ENCODE measurements at regions not wholly inside any gene's neighbourhood (a gene's known extent, or its start where the extent isn't known, plus 50 kb on each side); places are given as distances from the start of the nearest gene placed in this dataset.

- DNase-seq, result no peak
Observed at GRCh38 chr6:2426561-2427340, 181.3 kb upstream of the GMDS start.

- no peak for DNase-seq
Observed at GRCh38 chr6:2416128-2416712, 170.8 kb upstream of the GMDS start.

DNA sequence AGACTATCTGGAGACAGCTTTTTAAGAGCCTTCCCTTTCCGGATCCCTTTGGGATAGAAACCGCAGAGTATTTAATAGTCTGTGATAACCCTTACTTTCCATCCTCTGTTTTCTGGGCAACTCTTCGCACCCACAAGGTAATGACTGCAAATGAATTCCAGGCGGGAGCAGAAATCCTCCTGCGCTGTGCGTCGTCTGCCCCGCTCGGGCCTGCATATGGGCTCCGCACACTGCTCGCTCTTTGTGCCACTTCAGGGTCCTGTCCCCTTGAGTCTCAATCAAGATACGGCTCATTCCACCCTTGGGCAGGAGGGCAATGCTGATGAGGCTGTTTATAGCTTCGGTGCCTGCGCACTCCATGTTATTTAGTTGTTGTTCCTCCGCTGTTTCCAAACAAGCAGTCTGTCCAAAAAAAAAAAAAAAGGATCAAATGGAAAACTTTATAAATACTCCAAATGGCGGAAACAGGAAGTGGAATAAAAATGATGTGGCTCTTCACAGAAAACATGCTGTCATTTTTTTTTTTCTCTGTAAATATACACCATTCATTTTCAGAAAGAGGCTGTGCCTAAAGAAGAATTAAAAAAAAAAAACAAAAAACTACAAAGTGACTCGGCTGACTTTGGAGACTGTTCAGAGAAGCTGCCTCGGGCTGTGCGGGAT is 169.6 kb upstream of the GMDS start:
- DNase-seq, result no peak

DNA sequence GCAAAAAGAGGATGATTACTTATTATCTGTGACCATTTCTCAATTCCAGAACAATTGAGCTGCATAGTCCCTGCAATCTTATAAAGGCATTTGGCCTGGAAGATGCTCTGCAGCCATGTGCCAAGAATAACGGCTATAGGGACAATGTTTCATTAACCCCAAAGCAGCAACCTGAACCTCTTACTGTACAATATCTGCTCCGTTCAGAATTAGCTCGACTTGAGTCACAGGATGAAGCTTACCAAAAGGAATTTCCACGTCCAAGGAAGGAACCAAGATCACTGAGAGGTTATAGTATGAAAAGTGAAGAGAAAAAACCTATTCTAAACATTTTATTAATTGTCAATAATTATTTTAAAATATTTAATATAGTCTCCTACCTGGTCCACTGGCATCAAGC is 167.3 kb upstream of the GMDS start:
- DNase-seq, result no peak

- no peak for DNase-seq
Observed at GRCh38 chr6:2410656-2411380, 165.4 kb upstream of the GMDS start.

- DNase-seq, result no peak
Observed at GRCh38 chr6:2407525-2407924, 162.1 kb upstream of the GMDS start.

- no peak for DNase-seq
Observed at GRCh38 chr6:2404211-2404929, 159.0 kb upstream of the GMDS start.

DNA sequence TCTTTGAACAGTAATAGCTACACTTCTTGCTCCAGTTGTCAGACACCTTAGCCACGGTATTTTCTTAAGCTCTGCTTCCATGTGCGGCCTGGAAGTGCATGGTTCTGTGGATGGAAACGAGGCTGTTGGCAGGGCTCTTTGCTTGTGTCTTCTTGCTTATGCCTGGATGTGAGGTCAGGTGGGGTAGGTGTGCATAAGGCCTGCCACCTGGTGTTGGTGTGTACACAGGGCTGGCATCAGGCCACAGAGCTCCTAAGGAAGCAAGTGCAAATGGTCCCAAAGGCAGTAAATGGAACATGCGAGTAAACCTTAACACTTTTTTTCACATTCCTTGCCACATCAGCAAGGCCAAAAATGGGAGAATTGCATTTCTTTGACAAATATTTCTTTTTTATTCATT is 158.1 kb upstream of the GMDS start:
- DNase-seq, result no peak

DNA sequence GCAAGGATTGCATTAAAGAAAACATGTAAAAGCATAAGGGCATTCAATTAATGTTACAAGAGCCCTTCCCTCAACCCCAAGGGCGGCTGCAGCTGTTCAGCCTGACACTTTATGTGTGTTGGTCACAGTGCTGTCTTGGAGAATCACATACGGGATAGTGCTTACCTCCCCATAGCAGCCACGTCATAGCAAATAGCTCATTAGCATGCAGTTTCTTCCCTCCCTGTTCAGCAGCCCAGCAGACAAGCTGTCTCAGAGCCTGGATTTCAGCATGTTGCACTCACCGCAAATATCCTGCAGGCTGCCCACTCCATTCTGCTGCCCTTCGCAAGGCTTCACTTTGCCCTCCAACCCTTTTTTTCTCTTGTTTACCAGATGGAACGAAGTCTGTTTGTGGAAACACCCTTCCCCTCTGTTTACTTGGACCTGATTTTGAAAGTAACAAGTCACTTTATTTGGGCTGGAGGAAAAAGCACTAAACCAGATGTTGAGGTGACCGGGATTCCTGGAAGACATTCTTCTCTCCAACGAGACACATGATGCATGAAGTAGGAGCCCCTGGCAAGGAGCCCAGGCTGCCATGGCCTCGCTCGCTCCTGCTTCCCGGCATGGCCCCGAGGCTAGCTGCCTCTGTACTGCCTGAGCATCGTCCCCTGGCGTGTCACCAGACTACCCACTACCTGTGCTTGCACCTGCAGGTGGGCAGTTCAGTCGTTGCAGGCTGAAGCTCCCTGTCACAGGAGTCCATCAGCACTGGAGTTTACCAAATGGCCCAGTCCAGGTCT is 151.6 kb upstream of the GMDS start:
- DNase-seq, result peak; percentile 74

- DNase-seq, result peak; percentile 24
Observed at GRCh38 chr6:2396042-2396657, 150.7 kb upstream of the GMDS start.

DNA sequence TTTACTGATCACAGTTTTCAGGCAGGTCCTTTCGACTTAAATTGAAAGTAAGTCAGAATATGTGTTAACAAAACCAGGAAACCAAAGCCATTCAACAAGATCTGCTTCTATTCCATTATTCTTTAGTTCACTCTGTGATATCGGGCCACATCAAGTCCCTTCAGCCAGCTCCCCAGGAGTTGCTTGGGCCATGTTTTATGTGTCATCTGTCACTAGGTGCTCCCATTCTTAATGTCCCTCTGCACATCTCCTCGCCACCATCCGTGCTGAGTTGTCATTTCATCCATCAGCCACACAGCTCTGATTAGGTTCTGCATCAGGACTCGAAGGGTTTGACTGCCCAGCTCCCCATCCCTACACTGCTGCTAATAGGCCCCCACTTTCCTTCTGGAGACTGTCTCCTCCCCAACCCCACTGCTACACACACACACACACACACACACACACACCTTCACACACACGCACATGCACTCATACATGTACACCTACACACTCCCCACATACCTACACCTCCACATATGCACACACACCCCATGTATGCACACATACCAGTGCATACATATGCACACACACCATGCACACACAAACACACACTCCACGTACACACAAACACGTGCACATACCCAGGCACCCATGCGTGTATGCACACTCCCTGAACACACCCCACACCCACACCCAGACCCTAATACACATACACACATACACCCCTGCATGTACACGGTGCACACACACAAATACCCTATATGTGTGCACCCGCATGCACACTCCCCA is 143.3 kb upstream of the GMDS start:
- no peak for DNase-seq

DNA sequence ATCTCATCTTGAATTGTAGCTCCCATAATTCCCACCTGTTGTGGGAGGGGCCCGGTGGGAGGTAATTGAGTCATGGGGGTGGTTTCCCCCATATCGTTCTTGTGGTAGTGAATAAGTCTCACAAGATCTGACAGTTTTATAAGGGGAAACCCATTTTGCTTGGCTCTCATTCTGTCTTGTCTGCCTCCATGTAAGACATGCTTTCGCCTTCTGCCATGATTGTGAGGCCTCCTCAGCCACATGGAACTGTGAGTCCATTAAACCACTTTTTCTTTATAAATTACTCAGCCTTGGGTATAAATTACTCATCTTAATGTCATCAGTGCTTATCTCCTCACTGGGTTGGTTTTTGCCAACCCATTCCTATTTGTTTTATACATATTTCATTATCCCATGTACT is 142.0 kb upstream of the GMDS start:
- no peak for DNase-seq

- peak; percentile 55 for DNase-seq
Observed at GRCh38 chr6:2385471-2385983, 140.1 kb upstream of the GMDS start.

- no peak for DNase-seq
Observed at GRCh38 chr6:2384528-2384927, 139.1 kb upstream of the GMDS start.

DNA sequence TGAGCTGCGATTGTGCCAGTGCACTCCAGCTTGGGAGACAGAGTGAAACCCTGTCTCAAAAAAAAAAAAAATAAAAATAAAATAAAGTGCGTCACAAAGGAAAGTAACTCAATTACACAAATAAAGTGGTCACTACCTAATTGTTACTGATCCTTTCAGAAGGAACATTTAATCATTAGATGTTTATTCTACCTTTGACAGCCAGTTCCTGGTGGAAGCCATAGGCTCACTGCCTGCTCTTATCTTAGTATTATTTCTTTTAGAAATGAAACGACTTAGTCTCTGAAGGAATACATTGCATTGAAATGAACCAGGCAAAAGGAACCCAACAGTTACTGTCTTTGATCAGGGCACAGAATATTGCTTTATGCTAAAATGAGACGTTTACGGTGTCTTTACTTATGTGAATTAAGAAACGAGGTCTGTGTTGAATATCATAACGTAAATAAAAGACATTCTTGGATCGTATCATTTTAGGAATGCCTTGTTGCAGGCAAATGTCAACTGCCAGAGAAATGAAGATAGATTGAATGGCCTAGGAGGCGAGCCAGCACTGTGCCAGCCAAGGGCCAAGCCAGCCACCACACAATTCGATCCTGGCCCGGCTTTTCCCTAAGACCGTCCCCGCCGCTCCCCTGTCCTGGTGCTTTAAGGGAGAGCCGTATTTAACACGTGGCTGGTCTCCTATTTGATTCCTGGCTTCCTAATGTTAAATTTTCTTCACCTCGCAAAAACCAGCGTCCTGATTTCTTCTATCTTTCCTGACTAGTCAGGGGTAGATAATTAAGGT is 136.7 kb upstream of the GMDS start:
- no peak for DNase-seq

DNA sequence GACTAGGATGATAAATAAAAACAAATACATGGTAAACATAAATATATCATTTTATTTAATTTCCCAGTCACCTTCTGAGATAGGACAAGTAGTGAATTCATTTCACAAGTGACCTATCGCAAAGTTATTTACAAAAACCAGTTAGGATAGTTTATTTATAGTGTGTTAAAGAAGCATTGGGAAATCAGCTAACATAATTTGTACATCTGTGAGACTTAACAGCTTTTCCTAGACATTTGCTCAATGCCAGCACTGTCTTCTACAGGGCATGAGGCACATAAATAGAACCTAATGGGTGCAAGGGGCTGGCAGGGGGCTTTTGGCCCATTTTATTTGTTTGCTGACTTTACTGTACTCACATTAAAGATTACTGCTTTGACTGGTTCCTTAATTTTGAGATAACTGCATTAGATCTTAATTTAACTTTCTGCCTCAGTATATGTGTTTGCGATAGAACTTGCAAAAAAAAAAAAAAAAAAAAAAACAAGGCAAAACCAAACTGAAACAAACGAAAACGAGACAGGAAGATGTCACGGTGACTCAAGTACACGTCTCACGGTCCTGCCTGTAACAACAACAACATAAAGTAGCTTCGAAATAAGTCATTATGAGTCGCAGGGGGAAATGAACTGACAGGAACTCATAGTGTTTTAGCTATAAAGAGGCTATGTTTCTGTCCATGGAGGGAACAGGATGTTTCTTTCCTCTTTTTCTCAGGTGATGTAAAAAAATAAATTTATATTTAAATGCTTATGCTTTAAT is 133.7 kb upstream of the GMDS start:
- DNase-seq, result no peak

DNA sequence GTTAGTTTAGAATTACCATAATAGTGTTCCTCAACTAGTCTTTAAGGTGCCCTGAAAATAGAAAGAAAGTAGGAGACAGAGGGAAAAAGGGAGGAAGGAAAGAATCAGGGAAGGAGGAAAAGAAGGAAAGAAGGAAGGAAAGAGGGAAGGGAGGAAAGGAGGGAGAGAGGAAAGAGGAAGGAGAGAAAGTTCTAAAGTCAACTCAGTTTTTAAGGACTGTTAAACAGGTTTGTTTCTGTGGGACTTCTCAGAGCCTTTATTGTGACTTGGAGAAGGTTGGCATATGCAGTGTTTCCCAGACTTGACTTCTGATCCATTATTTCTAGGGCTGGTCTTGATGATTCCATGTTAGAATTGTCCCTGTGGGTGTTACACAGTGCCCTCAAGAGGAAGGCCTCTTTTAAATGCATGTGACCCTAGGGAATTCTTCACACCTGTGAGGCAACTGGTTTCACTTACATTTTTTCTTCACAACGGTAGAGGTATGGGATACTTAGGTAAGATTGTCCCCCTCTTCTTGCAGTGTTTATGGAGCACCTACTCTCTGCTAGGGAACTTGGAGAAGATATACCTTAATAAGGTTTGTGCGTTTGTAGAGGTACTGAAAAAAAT is 132.7 kb upstream of the GMDS start:
- DNase-seq, result no peak

Data from tongue (tissue), 1 donor.